ENCODE measurements at regions not wholly inside any gene's neighbourhood (a gene's known extent, or its start where the extent isn't known, plus 50 kb on each side); places are given as distances from the start of the nearest gene placed in this dataset.

DNA sequence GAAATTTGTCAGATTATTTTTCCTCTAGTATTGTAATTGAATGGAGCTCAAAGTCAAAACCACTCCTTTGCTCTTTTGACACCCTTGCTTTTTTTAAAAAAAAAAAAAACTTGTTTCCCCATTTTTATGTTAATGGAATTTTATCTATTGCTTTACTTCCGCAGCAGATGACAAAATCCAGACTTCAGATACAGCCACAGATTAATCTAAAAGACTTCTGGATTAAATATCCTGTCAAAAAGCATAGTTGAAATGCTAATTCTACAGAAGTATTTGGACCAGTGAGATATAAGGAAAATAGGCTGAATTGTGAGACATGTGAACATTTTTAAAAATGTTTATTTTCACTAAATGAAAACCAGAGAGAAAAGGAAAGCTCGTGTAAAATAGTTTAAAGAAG lies 341.4 kb downstream of the BMP2 start:
- DNase-seq, result no peak
- Histone ChIP-seq H3K4me2 (ENCODE audit: unreplicated experiment) (no peak overlapping the region), H3K9ac (no peak overlapping the region), H3K9me3 (ENCODE audit: low read depth) (no peaks in the 10 kb centered on the region), H3F3A (ENCODE audit: insufficient read depth) (no peaks in the 10 kb centered on the region), H4K20me1 (ENCODE audit: insufficient read depth) (no peaks in the 10 kb centered on the region), H3K27ac (no peak overlapping the region), H3K4me3 (no peak overlapping the region), H3K27me3 (replicated peaks; ENCODE audit: insufficient read depth) (no peaks in the 10 kb centered on the region), H3K79me2 (ENCODE audit: insufficient read depth) (no peaks in the 10 kb centered on the region), H3K36me3 (ENCODE audit: low read depth) (no peaks in the 10 kb centered on the region), H3K4me1 (ENCODE audit: insufficient read depth) (no peaks in the 10 kb centered on the region), H2AFZ (no peak overlapping the region), H3K9me2 (ENCODE audit: insufficient read depth) (no peaks in the 10 kb centered on the region)
- WGBS, 2 experiments (ENCODE audit: low coverage in 1 of 2, low lambda C conversion rate in 2 of 2, missing lambda C conversion rate in 2 of 2), result 55 to 67% methylated on average over 2 of the region's 2 CpGs
- TF ChIP-seq EZH2 (IDR thresholded peaks at IDR 0.05; ENCODE audit: insufficient read depth, poor library complexity, severe bottlenecking) (no peak), EZH2phosphoT487 (IDR thresholded peaks at IDR 0.05; ENCODE audit: insufficient read depth, low read depth) (no peak)
- in situ Hi-C loops (cut with MboI), result no loop called here

GRCh38 chr20:7113577-7114466 lies 346.3 kb downstream of the BMP2 start:
- 48 to 55% methylated on average over 14 of the region's 14 CpGs for WGBS, 2 experiments (ENCODE audit: low coverage in 1 of 2, low lambda C conversion rate in 2 of 2, missing lambda C conversion rate in 2 of 2)
- Histone ChIP-seq H3K4me2 (ENCODE audit: unreplicated experiment) (no peak overlapping the region), H2AFZ (no peak overlapping the region), H3K27me3 (replicated peaks; ENCODE audit: insufficient read depth) (no peaks in the 10 kb centered on the region), H3K4me3 (no peak overlapping the region), H4K20me1 (ENCODE audit: insufficient read depth) (no peaks in the 10 kb centered on the region), H3K9me3 (ENCODE audit: low read depth) (no peaks in the 10 kb centered on the region), H3K9ac (no peak overlapping the region), H3K36me3 (ENCODE audit: low read depth) (no peaks in the 10 kb centered on the region), H3K79me2 (ENCODE audit: insufficient read depth) (no peaks in the 10 kb centered on the region), H3K9me2 (ENCODE audit: insufficient read depth) (no peaks in the 10 kb centered on the region), H3K27ac (no peak overlapping the region), H3F3A (ENCODE audit: insufficient read depth) (no peaks in the 10 kb centered on the region), H3K4me1 (ENCODE audit: insufficient read depth) (no peaks in the 10 kb centered on the region)
- in situ Hi-C loops (cut with MboI), result no loop called here
- DNase-seq, result peak; percentile 40
- no peak for TF ChIP-seq EZH2phosphoT487 (IDR thresholded peaks at IDR 0.05; ENCODE audit: insufficient read depth, low read depth)
- no peak for TF ChIP-seq EZH2 (IDR thresholded peaks at IDR 0.05; ENCODE audit: insufficient read depth, poor library complexity, severe bottlenecking)

DNA sequence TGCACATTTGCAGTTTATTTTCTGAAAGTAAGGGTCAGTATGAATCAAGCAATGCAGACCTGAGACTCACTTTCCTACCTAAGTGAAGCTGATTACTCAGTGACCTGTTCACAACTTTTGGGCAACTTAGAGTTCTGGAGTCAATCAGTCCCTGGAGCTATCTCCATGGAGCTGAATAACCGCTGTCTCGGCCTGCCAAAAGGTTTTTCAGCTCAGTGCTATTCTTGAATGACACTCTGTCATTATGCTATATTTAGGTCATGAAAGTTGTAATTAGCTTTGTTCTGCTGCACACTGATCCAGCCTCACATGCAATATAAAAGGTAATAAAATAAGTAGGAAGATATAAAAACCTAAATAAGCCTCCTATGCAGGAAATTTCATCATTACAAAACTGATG lies 356.0 kb downstream of the BMP2 start:
- Histone ChIP-seq H3K4me3 (no peak overlapping the region), H3K27me3 (replicated peaks; ENCODE audit: insufficient read depth) (no peaks in the 10 kb centered on the region), H3K4me2 (ENCODE audit: unreplicated experiment) (no peak overlapping the region), H3K9me2 (ENCODE audit: insufficient read depth) (no peaks in the 10 kb centered on the region), H3K9ac (no peak overlapping the region), H3K79me2 (ENCODE audit: insufficient read depth) (no peaks in the 10 kb centered on the region), H3F3A (ENCODE audit: insufficient read depth) (no peaks in the 10 kb centered on the region), H2AFZ (no peak overlapping the region), H3K27ac (no peak overlapping the region), H3K9me3 (ENCODE audit: low read depth) (no peaks in the 10 kb centered on the region), H3K36me3 (ENCODE audit: low read depth) (no peaks in the 10 kb centered on the region), H3K4me1 (ENCODE audit: insufficient read depth) (no peaks in the 10 kb centered on the region), H4K20me1 (ENCODE audit: insufficient read depth) (no peaks in the 10 kb centered on the region)
- TF ChIP-seq EZH2phosphoT487 (IDR thresholded peaks at IDR 0.05; ENCODE audit: insufficient read depth, low read depth) (no peak), EZH2 (IDR thresholded peaks at IDR 0.05; ENCODE audit: insufficient read depth, poor library complexity, severe bottlenecking) (no peak)
- in situ Hi-C loops (cut with MboI), result no loop called here
- 56 to 69% methylated on average over 2 of the region's 2 CpGs for WGBS, 2 experiments (ENCODE audit: low coverage in 1 of 2, low lambda C conversion rate in 2 of 2, missing lambda C conversion rate in 2 of 2)
- no peak for DNase-seq

DNA sequence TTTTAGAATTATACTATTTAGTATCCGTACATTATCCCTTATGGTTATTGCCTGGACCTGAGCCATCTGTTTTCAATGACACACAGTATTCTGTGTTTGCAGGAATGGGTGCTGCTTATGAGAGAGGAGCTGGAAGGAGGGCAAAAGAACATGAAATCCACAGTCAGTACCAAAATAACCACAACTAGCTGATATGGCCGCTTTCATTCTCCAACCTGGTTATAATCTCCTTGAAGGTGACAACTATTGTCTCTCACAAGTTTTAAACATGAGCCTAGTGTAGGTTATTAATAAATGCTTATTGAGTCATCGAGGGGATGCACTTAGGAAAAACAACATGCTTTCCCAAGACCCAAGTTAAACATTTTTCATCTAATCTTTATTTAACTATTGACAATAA lies 356.6 kb downstream of the BMP2 start:
- Histone ChIP-seq H3K4me2 (ENCODE audit: unreplicated experiment) (no peak overlapping the region), H3F3A (ENCODE audit: insufficient read depth) (no peaks in the 10 kb centered on the region), H3K9me2 (ENCODE audit: insufficient read depth) (no peaks in the 10 kb centered on the region), H3K4me1 (ENCODE audit: insufficient read depth) (no peaks in the 10 kb centered on the region), H4K20me1 (ENCODE audit: insufficient read depth) (no peaks in the 10 kb centered on the region), H3K27me3 (replicated peaks; ENCODE audit: insufficient read depth) (no peaks in the 10 kb centered on the region), H3K36me3 (ENCODE audit: low read depth) (no peaks in the 10 kb centered on the region), H3K27ac (no peak overlapping the region), H3K9ac (no peak overlapping the region), H3K4me3 (no peak overlapping the region), H3K9me3 (ENCODE audit: low read depth) (no peaks in the 10 kb centered on the region), H2AFZ (no peak overlapping the region), H3K79me2 (ENCODE audit: insufficient read depth) (no peaks in the 10 kb centered on the region)
- in situ Hi-C loops (cut with MboI), result no loop called here
- 38 to 45% methylated on average over 3 of the region's 3 CpGs for WGBS, 2 experiments (ENCODE audit: low coverage in 1 of 2, low lambda C conversion rate in 2 of 2, missing lambda C conversion rate in 2 of 2)
- TF ChIP-seq EZH2phosphoT487 (IDR thresholded peaks at IDR 0.05; ENCODE audit: insufficient read depth, low read depth) (no peak), EZH2 (IDR thresholded peaks at IDR 0.05; ENCODE audit: insufficient read depth, poor library complexity, severe bottlenecking) (no peak)
- DNase-seq, result no peak

All from GM23248 (cell line).